GM12878 (cell line): ENCODE measurements at regions not wholly inside any gene's neighbourhood (a gene's known extent, or its start where the extent isn't known, plus 50 kb on each side); places are given as distances from the start of the nearest gene placed in this dataset.

Experiments
- ATF3 ChIP-seq: IDR thresholded peaks from 2 replicates; pipeline ENCODE4 v1.6.1; 2011; ENCODE audit warnings: low read depth, mild to moderate bottlenecking, low read length, moderate library complexity, borderline replicate concordance; ENCODE audit errors: extremely low read depth
- EGR1 ChIP-seq, 2 experiments: IDR thresholded peaks; 1 replicate in 1 of 2; 2 replicates in 1 of 2; pipeline ENCODE4 v1.6.1; 2011 to 2012; ENCODE audit warnings: low read depth in 2 of 2, low read length in 2 of 2, borderline replicate concordance in 1 of 2, mild to moderate bottlenecking in 1 of 2, moderate library complexity in 1 of 2
- RAD21 ChIP-seq: IDR thresholded peaks from 2 replicates; pipeline ENCODE4 v1.6.1; 2011; ENCODE audit warnings: mild to moderate bottlenecking, low read depth, low read length, moderate library complexity; ENCODE audit not compliant: insufficient read depth
- SIN3A ChIP-seq: IDR thresholded peaks from 2 replicates; pipeline ENCODE4 v1.6.1; 2012; ENCODE audit warnings: low read depth, low read length, improper control_type of control experiment
- TF ChIP-seq, protein P1 (sequence below): IDR thresholded peaks from 2 replicates; pipeline ENCODE4 v1.6.1; 2011; ENCODE audit warnings: low read depth, low read length, improper control_type of control experiment, borderline replicate concordance
- TF ChIP-seq, protein P2 (sequence below), 3 experiments: IDR thresholded peaks in 2 of 3; conservative IDR thresholded peaks in 1 of 3; 2 replicates each; pipeline ENCODE4 v1.5.1; 2011; ENCODE audit warnings: low read depth in 3 of 3, low read length in 3 of 3, mild to moderate bottlenecking in 3 of 3, control low read depth in 2 of 3, moderate library complexity in 2 of 3, inconsistent platforms in 1 of 3, mixed read lengths in 1 of 3; ENCODE audit not compliant: control insufficient read depth in 2 of 3, insufficient read depth in 1 of 3; ENCODE audit errors: extremely low read depth in 1 of 3

DNA sequence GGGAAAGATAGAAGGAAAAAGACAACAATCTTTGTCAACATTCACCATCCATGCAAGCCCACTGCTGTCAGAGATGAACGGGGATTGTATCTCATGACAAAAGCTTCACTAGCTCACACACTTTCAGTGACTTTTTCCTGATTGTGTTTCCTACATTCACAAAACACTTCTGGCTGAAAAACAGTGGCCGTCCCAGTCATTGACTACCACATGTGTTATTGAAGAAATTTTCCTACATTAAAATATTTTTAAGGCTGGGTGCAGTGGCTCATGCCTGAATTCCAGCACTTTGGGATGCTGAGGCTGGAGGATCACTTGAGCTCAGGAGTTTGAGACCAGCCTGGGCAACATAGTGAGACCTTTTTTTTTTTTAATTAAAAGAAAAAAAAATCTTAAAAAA is 90.9 kb downstream of the MOGAT1 start:
- no peak for TF ChIP-seq SIN3A
- TF ChIP-seq ATF3, result no peak
- no peak for TF ChIP-seq RAD21
- TF ChIP-seq, protein P1, sequence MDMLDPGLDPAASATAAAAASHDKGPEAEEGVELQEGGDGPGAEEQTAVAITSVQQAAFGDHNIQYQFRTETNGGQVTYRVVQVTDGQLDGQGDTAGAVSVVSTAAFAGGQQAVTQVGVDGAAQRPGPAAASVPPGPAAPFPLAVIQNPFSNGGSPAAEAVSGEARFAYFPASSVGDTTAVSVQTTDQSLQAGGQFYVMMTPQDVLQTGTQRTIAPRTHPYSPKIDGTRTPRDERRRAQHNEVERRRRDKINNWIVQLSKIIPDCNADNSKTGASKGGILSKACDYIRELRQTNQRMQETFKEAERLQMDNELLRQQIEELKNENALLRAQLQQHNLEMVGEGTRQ, result no peak
- TF ChIP-seq, protein P2, sequence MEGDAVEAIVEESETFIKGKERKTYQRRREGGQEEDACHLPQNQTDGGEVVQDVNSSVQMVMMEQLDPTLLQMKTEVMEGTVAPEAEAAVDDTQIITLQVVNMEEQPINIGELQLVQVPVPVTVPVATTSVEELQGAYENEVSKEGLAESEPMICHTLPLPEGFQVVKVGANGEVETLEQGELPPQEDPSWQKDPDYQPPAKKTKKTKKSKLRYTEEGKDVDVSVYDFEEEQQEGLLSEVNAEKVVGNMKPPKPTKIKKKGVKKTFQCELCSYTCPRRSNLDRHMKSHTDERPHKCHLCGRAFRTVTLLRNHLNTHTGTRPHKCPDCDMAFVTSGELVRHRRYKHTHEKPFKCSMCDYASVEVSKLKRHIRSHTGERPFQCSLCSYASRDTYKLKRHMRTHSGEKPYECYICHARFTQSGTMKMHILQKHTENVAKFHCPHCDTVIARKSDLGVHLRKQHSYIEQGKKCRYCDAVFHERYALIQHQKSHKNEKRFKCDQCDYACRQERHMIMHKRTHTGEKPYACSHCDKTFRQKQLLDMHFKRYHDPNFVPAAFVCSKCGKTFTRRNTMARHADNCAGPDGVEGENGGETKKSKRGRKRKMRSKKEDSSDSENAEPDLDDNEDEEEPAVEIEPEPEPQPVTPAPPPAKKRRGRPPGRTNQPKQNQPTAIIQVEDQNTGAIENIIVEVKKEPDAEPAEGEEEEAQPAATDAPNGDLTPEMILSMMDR (IDR thresholded peaks at IDR 0.05 in 2 of 3, conservative IDR thresholded peaks at IDR 0.05 in 1 of 3; ENCODE audit: control insufficient read depth in 2 of 3, extremely low read depth in 1 of 3, insufficient read depth in 1 of 3, low read depth in 3 of 3, low read length in 3 of 3), result no peak
- no peak for TF ChIP-seq EGR1 (IDR thresholded peaks at IDR 0.05; ENCODE audit: borderline replicate concordance in 1 of 2, low read depth in 2 of 2, low read length in 2 of 2)
